H1 (cell line): ENCODE measurements at regions not wholly inside any gene's neighbourhood (a gene's known extent, or its start where the extent isn't known, plus 50 kb on each side); places are given as distances from the start of the nearest gene placed in this dataset.

Experiments
- CEBPB ChIP-seq: IDR thresholded peaks from 2 replicates; pipeline ENCODE4 v1.6.1; 2012; ENCODE audit warnings: low read depth, low read length
- CHD2 ChIP-seq: IDR thresholded peaks from 2 replicates; pipeline ENCODE4 v1.6.1; 2012; ENCODE audit warnings: low read length, improper control_type of control experiment
- CTCF ChIP-seq, 3 experiments: IDR thresholded peaks; 1 replicate in 2 of 3; 2 replicates in 1 of 3; pipeline versions ENCODE4 v1.5.1 to v1.6.1; 2011; ENCODE audit warnings: low read length in 3 of 3, mild to moderate bottlenecking in 3 of 3, inconsistent platforms in 2 of 3, low read depth in 1 of 3, moderate library complexity in 1 of 3; ENCODE audit not compliant: insufficient read depth in 1 of 3; ENCODE audit errors: control extremely low read depth in 1 of 3
- MAFK ChIP-seq: IDR thresholded peaks from 2 replicates; pipeline ENCODE4 v1.6.1; 2012; ENCODE audit warnings: low read depth, mild to moderate bottlenecking, improper control_type of control experiment, low read length
- NANOG ChIP-seq: IDR thresholded peaks from 2 replicates; pipeline ENCODE4 v1.6.1; 2011; ENCODE audit warnings: low read length, low read depth, mild to moderate bottlenecking, inconsistent platforms; ENCODE audit not compliant: insufficient read depth, poor library complexity, severe bottlenecking
- PHF8 ChIP-seq: fragments of 200-600 bp; sonication (generic); conservative IDR thresholded peaks from 2 replicates; pipeline ENCODE4 v1.7.1; 2012; ENCODE audit warnings: low read depth, mild to moderate bottlenecking, inconsistent platforms, low read length, moderate library complexity
- POLR2A ChIP-seq, 2 experiments: IDR thresholded peaks; 1 replicate in 1 of 2; 2 replicates in 1 of 2; pipeline ENCODE4 v1.6.1; 2011; ENCODE audit warnings: low read depth in 2 of 2, low read length in 2 of 2, mild to moderate bottlenecking in 2 of 2; ENCODE audit errors: control extremely low read depth in 1 of 2
- RAD21 ChIP-seq, 2 experiments: IDR thresholded peaks in 1 of 2; conservative IDR thresholded peaks in 1 of 2; 2 replicates each; pipeline ENCODE4 v1.6.1; 2011; ENCODE audit warnings: low read depth in 2 of 2, low read length in 2 of 2, improper control_type of control experiment in 1 of 2, inconsistent platforms in 1 of 2, mild to moderate bottlenecking in 1 of 2, moderate library complexity in 1 of 2
- SIN3A ChIP-seq, 2 experiments: IDR thresholded peaks in 1 of 2; conservative IDR thresholded peaks in 1 of 2; 2 replicates each; pipeline ENCODE4 v1.6.1; 2011 to 2012; ENCODE audit warnings: low read length in 2 of 2, improper control_type of control experiment in 1 of 2, low read depth in 1 of 2, mild to moderate bottlenecking in 1 of 2
- SUZ12 ChIP-seq: fragments of 200-600 bp; sonication (generic); IDR thresholded peaks from 2 replicates; pipeline ENCODE4 v1.6.1; 2012; ENCODE audit warnings: mild to moderate bottlenecking, inconsistent platforms, low read length, moderate library complexity, mixed read lengths
- TAF1 ChIP-seq: IDR thresholded peaks from 2 replicates; pipeline ENCODE4 v1.6.1; 2011; ENCODE audit warnings: mild to moderate bottlenecking, low read depth, low read length
- TCF12 ChIP-seq: IDR thresholded peaks from 2 replicates; pipeline ENCODE4 v1.6.1; 2011; ENCODE audit warnings: low read depth, mild to moderate bottlenecking, low read length
- YY1 ChIP-seq: IDR thresholded peaks from 2 replicates; pipeline ENCODE4 v1.6.1; 2011; ENCODE audit warnings: low read depth, mild to moderate bottlenecking, low read length
- TF ChIP-seq, protein P1 (sequence below): IDR thresholded peaks from 2 replicates; pipeline ENCODE4 v1.6.1; 2012; ENCODE audit warnings: inconsistent platforms

DNA sequence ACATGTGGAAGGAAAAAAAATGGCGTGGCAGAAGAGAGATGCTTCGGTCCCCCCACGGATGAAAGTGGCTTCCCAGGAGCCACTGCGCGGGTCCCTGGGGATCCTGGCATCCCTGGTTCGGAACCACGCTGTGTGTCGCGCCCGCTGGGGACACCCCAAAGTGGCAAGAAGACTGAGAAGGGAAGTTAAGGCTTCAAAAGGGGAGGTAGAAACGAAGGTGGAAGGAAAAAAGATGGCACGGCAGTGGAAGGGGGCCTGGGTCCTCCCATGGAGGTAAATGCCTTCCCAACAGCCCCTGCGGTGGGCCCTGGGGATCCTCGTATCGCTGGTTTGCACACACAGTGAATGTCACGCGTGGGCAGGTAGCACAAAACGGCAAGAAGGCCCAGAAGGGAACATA, 281.7 kb downstream of the ALG10 start:
- TF ChIP-seq, protein P1, sequence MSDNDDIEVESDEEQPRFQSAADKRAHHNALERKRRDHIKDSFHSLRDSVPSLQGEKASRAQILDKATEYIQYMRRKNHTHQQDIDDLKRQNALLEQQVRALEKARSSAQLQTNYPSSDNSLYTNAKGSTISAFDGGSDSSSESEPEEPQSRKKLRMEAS, result no peak
- TF ChIP-seq RAD21 (IDR thresholded peaks at IDR 0.05 in 1 of 2, conservative IDR thresholded peaks at IDR 0.05 in 1 of 2; ENCODE audit: low read depth in 2 of 2, low read length in 2 of 2) (no peak), CEBPB (no peak), CTCF (IDR thresholded peaks at IDR 0.05; ENCODE audit: control extremely low read depth in 1 of 3, insufficient read depth in 1 of 3, low read depth in 1 of 3, low read length in 3 of 3) (no peak), POLR2A (IDR thresholded peaks at IDR 0.05; ENCODE audit: control extremely low read depth in 1 of 2, low read depth in 2 of 2, low read length in 2 of 2) (no peak), SUZ12 (no peak), SIN3A (conservative IDR thresholded peaks at IDR 0.05 in 1 of 2, IDR thresholded peaks at IDR 0.05 in 1 of 2; ENCODE audit: low read depth in 1 of 2, low read length in 2 of 2) (no peak), TAF1 (no peak), MAFK (no peak), CHD2 (no peak), YY1 (no peak), TCF12 (no peak), PHF8 (no peak), NANOG (no peak)
